Activated CD4-positive, alpha-beta T cell treated with anti-CD3 and anti-CD28 coated beads, Interleukin-2, amount 10 ng/mL, durations not matched to agents 7 days and 5 days (primary cell): ENCODE measurements at regions not wholly inside any gene's neighbourhood (a gene's known extent, or its start where the extent isn't known, plus 50 kb on each side); places are given as distances from the start of the nearest gene placed in this dataset.
A peak's percentile ranks its signal among the peaks of the same experiment; 100 is the strongest.

Source experiments
- CTCF ChIA-PET: fragments of 350-600 bp; sonication (Branson Sonifier 250); formaldehyde crosslinking; loops from one replicate; lab custom pipeline; 2021; ENCODE audit warnings: antibody characterized with exemption; lab: Charles Lee
- POLR2A ChIA-PET: fragments of 350-600 bp; sonication (Branson Sonifier 250); formaldehyde crosslinking; loops from one replicate; lab custom pipeline; 2021; ENCODE audit warnings: antibody characterized with exemption; lab: Charles Lee
- DNase-seq: peaks from one replicate; pipeline ENCODE4 v3.0.0-alpha.2; 2020
- H3K27ac Mint-ChIP-seq: one replicate; pipeline ENCODE4 v1.8.0; 2021; ENCODE audit warnings: mild to moderate bottlenecking, moderate library complexity, mixed read lengths
- H3K27me3 Mint-ChIP-seq: one replicate; pipeline ENCODE4 v1.8.0; 2021; ENCODE audit warnings: mixed read lengths
- H3K36me3 Mint-ChIP-seq: one replicate; pipeline ENCODE4 v1.8.0; 2021; ENCODE audit warnings: low read depth, mixed read lengths
- H3K4me1 Mint-ChIP-seq: one replicate; pipeline ENCODE4 v1.8.0; 2021; ENCODE audit warnings: mixed read lengths
- H3K4me3 Mint-ChIP-seq: one replicate; pipeline ENCODE4 v1.8.0; 2021; ENCODE audit warnings: mild to moderate bottlenecking, moderate library complexity, mixed read lengths
- H3K9me3 Mint-ChIP-seq: one replicate; pipeline ENCODE4 v1.8.0; 2021; ENCODE audit warnings: mixed read lengths

DNA sequence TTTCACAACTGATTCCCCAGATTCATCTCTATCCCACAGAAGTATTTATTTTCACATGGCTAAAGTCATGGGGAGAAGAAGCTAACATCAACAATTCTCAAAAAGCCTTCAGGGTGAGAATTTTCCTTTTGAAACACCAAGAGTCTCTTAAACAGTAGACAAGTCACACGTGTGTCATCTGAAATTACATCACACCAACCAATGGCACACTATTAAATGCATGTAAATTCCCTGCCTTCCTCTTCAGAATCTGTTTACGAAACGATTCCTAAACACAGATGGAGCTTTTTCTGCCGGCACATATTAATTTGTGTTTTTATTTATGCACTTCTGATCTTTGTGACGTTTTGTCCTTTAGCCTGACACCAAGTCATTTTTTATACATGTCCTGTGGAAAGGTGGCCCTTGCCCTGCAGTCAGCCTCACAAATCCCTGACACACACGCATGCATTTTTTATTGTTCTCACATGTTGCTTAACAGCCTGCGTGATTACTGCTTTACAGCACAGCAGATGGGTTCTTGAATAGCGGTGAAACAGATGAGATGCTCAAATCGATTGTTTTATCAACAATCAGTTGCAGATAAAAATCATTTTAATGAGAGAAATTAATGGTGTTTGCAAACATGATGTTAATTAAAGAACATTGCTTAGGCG is 735.9 kb upstream of the TENM3 start:
- CTCF ChIA-PET: no interaction called here

DNA sequence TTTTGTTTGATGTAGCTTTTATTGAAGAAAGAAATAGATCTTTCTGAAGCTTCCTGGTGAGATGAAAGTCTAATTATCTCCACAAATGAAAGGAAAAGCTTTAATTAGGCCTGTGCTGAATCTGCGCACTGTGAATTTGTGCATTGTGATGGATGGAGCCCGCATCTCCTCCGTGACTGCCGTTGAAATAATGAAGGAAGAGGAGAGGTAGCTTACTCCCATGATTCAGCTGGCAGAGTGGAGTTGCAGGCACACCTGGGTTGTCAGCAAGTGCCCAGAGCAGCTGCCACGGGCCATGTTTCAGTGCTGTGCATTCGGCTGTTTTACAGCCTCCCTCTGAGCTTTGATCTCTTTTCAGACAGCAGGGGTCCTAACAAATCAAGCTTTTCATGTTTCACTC is 735.3 kb upstream of the TENM3 start:
- H3K27ac Mint-ChIP-seq: no peak overlapping the region
- H3K36me3 Mint-ChIP-seq: no peaks in the 10 kb centered on the region
- no peaks in the 10 kb centered on the region for H3K9me3 Mint-ChIP-seq
- no peaks in the 10 kb centered on the region for H3K4me1 Mint-ChIP-seq
- ChIA-PET POLR2A (no interaction called here), CTCF (interaction anchor here (0.5 to 1.0 kb wide), 2 partner anchors 16 to 669 kb away, joined by 3 read pairs; no protein-coding TSS in a partner anchor)
- no peaks in the 10 kb centered on the region for H3K27me3 Mint-ChIP-seq
- DNase-seq: no peak
- no peak overlapping the region for H3K4me3 Mint-ChIP-seq

More for the DNA sequence above, 735.9 kb upstream of the TENM3 start:
- H3K27me3 Mint-ChIP-seq: no peaks in the 10 kb centered on the region
- DNase-seq: no peak
- no peaks in the 10 kb centered on the region for H3K9me3 Mint-ChIP-seq
- no peaks in the 10 kb centered on the region for H3K36me3 Mint-ChIP-seq
- H3K4me3 Mint-ChIP-seq: no peak overlapping the region
- H3K4me1 Mint-ChIP-seq: no peaks in the 10 kb centered on the region
- H3K27ac Mint-ChIP-seq: no peak overlapping the region
- POLR2A ChIA-PET: no interaction called here

DNA sequence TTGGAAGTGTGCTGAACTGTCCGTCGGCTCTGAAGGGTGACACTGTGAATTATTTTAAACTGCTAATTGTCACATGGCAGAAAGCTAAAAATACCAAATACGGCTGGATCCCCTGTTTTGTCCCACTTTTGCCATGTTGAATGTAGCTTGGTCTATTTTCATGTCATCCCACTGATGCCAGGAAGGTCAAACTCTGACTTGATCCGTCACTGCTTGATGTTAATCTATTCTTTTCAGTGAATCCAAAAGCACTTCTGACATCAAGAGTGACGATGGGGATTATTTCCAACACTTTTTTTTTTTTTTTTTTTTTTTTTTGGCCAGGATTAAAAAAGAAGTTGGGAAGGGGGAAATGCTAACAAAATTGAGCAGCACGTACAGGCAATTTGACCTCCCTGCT is 734.6 kb upstream of the TENM3 start:
- Mint-ChIP-seq H3K4me1 (no peaks in the 10 kb centered on the region), H3K4me3 (no peak overlapping the region), H3K27ac (no peak overlapping the region), H3K27me3 (no peaks in the 10 kb centered on the region), H3K36me3 (no peaks in the 10 kb centered on the region), H3K9me3 (no peaks in the 10 kb centered on the region)
- POLR2A ChIA-PET: no interaction called here
- CTCF ChIA-PET: interaction anchor here (1.0 kb wide), 1 partner anchor 15 kb away, joined by 3 read pairs; no protein-coding TSS in a partner anchor
- DNase-seq: no peak

DNA sequence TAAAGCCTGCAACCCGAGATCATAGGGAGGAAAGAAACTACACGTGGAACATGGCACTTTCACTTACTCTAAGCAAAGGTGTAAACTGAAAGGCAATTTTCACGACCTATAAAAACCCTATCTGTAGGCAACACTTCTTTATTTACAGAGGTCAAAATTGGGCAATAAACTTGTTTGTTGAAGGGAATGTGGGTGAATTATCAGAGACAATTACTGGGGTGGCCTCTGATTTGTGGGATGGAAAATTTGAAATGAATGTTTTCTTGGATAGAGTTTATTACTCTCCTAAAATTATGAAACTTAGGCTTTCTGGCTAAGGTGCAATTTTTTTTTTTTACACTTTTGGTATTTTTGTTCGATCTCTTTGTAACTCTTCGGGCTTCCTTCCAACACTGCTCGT is 734.1 kb upstream of the TENM3 start:
- no peak overlapping the region for H3K27ac Mint-ChIP-seq

DNA sequence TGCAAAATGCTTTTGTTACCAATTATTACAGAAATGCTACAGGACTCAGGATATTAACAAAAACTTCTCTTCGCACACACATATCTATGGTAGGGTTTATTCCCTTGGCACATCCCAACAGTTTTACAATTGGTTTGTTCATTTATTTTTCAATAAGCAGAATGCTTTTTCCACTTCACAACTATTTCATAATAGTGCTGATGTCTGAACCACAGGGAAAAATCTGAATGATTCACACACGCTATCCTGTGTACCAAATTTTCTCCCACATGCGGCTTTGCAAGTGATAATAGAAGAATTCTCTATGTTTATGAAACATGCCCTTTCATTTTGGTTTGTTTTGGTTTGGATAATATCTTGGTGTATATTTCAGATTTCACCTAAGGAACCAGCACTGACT is 725.7 kb upstream of the TENM3 start:
- no peak for DNase-seq
- Mint-ChIP-seq H3K27me3 (no peaks in the 10 kb centered on the region), H3K27ac (no peak overlapping the region), H3K36me3 (no peaks in the 10 kb centered on the region), H3K4me1 (no peaks in the 10 kb centered on the region), H3K9me3 (no peaks in the 10 kb centered on the region), H3K4me3 (no peak overlapping the region)
- CTCF ChIA-PET: no interaction called here
- POLR2A ChIA-PET: no interaction called here

More for the DNA sequence above, 734.1 kb upstream of the TENM3 start:
- Mint-ChIP-seq H3K4me3 (no peak overlapping the region), H3K9me3 (no peaks in the 10 kb centered on the region), H3K27me3 (no peaks in the 10 kb centered on the region), H3K4me1 (no peaks in the 10 kb centered on the region), H3K36me3 (no peaks in the 10 kb centered on the region)
- ChIA-PET CTCF (interaction anchor here (1.0 kb wide), 1 partner anchor 15 kb away, joined by 3 read pairs; no protein-coding TSS in a partner anchor), POLR2A (no interaction called here)
- DNase-seq: no peak

DNA sequence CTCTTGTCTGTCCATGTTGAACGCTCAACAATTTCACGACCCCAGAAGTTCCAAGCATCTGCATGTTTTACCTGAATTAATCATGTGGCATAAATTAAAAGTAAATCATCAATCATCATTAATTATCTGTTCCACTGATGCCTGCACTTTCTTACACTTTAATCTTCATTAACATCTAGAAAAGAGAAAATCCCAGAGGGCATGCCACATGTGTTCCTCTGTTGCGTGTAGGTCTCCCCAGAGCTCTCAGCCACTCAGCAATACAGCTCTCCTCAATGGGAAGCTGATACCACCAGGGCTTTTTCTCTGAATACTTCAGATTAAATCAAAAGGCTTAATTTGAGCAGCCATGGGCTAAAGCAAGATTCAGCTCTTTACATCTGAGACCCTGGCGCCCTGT is 722.4 kb upstream of the TENM3 start:
- no peaks in the 10 kb centered on the region for H3K9me3 Mint-ChIP-seq
- CTCF ChIA-PET: no interaction called here
- no peaks in the 10 kb centered on the region for H3K27me3 Mint-ChIP-seq
- DNase-seq: no peak
- no peak overlapping the region for H3K27ac Mint-ChIP-seq
- H3K4me1 Mint-ChIP-seq: no peaks in the 10 kb centered on the region
- no peaks in the 10 kb centered on the region for H3K36me3 Mint-ChIP-seq
- H3K4me3 Mint-ChIP-seq: no peak overlapping the region
- POLR2A ChIA-PET: no interaction called here

DNA sequence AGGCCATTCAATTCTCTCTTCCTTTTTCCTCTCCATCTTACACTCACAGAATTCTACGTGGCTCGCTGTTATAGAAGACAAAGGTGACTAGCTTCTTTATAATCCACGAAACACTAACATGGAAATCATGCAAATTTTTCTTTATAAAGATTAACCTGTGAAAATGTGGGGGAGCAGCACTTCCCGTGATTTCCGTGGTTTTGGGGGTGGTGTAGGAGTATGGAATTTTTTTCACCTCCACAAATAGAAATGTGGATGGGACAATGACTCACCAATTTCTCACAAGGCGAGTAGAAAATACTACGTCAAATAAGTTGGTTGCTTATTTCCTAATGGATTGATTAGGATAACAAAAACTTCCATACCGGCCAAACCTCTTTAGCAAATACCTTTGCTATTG is 719.2 kb upstream of the TENM3 start:
- Mint-ChIP-seq H3K27ac (no peak overlapping the region), H3K4me3 (no peak overlapping the region), H3K27me3 (no peaks in the 10 kb centered on the region), H3K36me3 (no peaks in the 10 kb centered on the region), H3K4me1 (no peaks in the 10 kb centered on the region), H3K9me3 (no peaks in the 10 kb centered on the region)
- DNase-seq: no peak
- POLR2A ChIA-PET: no interaction called here
- CTCF ChIA-PET: interaction anchor here (1.3 kb wide), 1 partner anchor 16 kb away, joined by 3 read pairs; no protein-coding TSS in a partner anchor

DNA sequence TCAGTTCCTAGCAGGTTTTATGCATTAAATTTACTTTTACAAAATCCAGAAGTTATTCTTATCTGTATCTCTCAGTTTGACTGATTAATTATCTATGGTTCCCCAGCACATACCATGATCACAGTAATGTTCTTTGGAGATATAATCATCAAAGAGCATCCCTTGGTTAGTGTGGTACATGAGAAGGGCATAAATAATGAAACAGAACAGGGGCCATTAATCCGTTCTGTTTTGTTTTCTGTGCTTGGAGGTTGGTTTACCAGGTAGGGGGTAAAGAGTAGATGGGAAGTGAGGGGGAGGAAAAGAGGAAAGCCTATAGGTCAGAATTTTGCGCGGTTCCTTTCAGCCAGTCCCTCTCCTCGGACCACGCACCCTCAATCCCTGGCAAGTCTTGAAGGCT is 718.7 kb upstream of the TENM3 start:
- no peak overlapping the region for H3K27ac Mint-ChIP-seq
- CTCF ChIA-PET: interaction anchor here (1.3 kb wide), 1 partner anchor 16 kb away, joined by 3 read pairs; no protein-coding TSS in a partner anchor
- H3K36me3 Mint-ChIP-seq: no peaks in the 10 kb centered on the region
- no peaks in the 10 kb centered on the region for H3K27me3 Mint-ChIP-seq
- POLR2A ChIA-PET: no interaction called here
- no peak for DNase-seq
- no peaks in the 10 kb centered on the region for H3K4me1 Mint-ChIP-seq
- H3K4me3 Mint-ChIP-seq: no peak overlapping the region
- no peaks in the 10 kb centered on the region for H3K9me3 Mint-ChIP-seq

DNA sequence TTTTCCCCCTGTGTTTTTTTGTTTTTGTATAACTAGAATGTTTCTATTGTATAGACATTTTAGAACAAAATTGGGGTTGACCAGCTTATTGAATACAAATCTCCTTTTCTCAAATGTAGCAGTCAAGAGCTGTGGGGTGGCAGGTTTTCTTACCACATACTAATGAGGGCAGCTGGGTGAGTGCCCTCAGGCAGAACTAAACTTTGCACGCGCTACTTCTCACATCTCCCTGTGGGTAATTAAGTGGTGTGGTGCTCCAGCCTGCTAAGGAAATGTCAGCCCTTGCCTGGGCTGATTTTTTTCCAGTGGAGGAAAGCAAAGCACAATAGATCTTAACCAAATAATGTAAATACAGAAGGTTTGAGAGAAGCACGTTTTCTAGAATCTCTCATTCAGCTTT is 717.6 kb upstream of the TENM3 start:
- CTCF ChIA-PET: no interaction called here
- POLR2A ChIA-PET: no interaction called here
- Mint-ChIP-seq H3K9me3 (no peaks in the 10 kb centered on the region), H3K27me3 (no peaks in the 10 kb centered on the region), H3K27ac (no peak overlapping the region), H3K4me1 (no peaks in the 10 kb centered on the region), H3K36me3 (no peaks in the 10 kb centered on the region), H3K4me3 (no peak overlapping the region)
- no peak for DNase-seq

DNA sequence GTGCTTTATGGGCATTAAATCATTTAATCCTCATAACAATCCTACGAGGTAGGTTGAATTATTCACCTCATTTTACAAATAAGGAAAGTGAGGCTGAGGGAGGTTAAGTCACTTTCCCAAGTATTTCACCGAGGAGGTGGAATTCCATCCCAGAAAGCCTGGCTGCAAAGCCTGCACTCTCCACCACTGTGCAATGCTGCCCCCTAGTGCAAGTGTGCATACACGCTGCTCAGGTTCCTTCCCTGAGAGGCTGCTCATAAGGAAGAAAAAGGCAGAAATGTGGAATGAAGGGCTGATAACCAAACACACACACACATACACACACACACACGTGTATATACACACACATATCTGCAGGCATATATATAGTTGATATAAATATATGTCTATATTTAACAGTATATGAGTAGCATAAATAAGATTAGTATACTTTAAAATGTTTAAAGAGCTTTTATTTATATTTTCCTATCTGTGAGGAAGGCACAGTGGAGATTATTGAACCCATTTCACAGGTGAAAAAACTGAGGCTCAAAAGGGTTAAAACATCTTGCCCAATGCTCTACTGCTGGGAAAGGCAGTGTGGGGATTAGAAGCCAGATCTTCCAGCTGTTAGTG is 714.5 kb upstream of the TENM3 start:
- no peaks in the 10 kb centered on the region for H3K9me3 Mint-ChIP-seq
- peak; percentile 28 for DNase-seq

DNA sequence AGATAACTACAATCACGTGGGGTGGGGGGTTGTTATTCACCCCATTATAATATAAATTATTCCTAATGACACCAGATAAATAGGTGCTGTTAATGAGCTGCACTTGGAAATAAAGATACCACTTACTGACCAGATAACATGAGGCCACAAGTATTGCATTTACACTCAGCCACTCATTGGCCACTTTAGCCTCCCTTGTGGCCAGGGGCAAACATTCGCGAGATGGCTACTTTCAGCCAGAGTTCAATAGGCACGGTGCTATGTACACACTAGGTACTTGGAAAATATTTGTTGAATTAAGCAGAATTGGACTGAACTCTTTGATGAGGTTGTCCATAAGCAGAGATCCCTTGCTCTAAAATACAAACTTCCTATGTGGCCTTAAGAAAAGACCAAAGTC is 713.7 kb upstream of the TENM3 start:
- CTCF ChIA-PET: no interaction called here
- no peak for DNase-seq
- Mint-ChIP-seq H3K4me3 (no peak overlapping the region), H3K9me3 (no peaks in the 10 kb centered on the region), H3K36me3 (no peaks in the 10 kb centered on the region), H3K27ac (no peak overlapping the region), H3K27me3 (no peaks in the 10 kb centered on the region), H3K4me1 (no peaks in the 10 kb centered on the region)
- POLR2A ChIA-PET: no interaction called here

More for the DNA sequence above, 714.5 kb upstream of the TENM3 start:
- H3K4me3 Mint-ChIP-seq: no peak overlapping the region
- no peaks in the 10 kb centered on the region for H3K27me3 Mint-ChIP-seq
- POLR2A ChIA-PET: no interaction called here
- no peak overlapping the region for H3K27ac Mint-ChIP-seq
- CTCF ChIA-PET: no interaction called here
- no peaks in the 10 kb centered on the region for H3K4me1 Mint-ChIP-seq
- H3K36me3 Mint-ChIP-seq: no peaks in the 10 kb centered on the region

DNA sequence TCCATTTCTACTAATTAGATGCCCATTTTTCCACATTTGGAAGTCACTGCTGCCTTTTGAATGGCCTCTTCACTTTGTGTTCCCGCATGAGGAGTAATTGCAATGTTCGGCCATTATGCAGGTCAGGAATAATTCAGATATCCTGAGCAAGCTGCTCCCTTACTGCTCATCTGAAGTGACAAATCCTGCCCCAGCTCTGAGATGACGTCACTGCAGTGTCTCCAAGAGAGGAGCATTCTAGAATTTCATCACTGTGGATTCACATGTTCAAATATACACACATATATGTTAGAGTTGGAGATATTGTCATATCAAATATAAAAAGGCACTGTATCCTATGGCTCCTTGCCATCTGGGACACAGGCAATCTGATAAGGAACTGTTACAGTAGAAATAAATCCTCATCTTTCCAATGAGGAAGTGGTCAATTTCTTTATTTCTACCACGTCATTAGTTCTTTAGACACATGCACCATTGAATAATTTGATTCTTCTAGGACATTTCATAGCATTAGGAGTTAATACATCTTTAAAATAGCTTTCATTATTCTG is 706.9 kb upstream of the TENM3 start:
- DNase-seq: no peak
- Mint-ChIP-seq H3K36me3 (no peaks in the 10 kb centered on the region), H3K27me3 (no peaks in the 10 kb centered on the region), H3K4me1 (no peaks in the 10 kb centered on the region), H3K27ac (no peak overlapping the region), H3K9me3 (no peaks in the 10 kb centered on the region), H3K4me3 (no peak overlapping the region)
- ChIA-PET POLR2A (no interaction called here), CTCF (no interaction called here)

DNA sequence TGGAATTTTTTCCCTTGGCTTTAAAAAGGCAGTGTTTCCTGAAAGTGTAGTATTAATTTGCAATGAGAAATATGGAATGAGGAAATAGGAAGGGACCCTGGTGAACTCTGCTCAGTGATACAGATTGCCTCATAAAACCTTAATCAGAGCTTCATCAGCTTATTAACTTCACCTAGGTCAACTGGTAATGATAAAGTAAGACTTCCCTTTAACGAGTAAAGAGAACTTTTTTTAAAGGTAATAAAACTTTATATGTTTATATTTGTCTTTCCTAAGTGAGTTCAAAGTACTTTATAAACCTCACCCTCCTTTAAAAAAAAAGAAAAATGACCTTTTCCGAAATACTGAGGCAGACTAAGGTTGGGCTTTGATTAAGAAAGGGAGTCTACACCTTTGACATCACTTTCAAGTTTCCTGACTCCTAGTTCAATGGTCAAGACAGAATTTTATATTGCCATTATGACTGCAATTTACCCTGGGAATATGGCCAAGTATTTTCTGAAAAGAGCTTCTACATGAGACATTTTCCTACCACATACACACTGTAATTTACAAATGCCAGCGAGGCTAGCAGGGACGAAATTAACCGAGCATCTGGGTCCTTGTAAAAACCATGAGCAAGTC is 706.3 kb upstream of the TENM3 start:
- no peak for DNase-seq
- Mint-ChIP-seq H3K4me3 (no peak overlapping the region), H3K27ac (no peak overlapping the region), H3K36me3 (no peaks in the 10 kb centered on the region), H3K4me1 (no peaks in the 10 kb centered on the region), H3K9me3 (no peaks in the 10 kb centered on the region), H3K27me3 (no peaks in the 10 kb centered on the region)
- CTCF ChIA-PET: no interaction called here
- POLR2A ChIA-PET: no interaction called here
